Breast epithelium (tissue), 4 donors: ENCODE measurements at regions not wholly inside any gene's neighbourhood (a gene's known extent, or its start where the extent isn't known, plus 50 kb on each side); places are given as distances from the start of the nearest gene placed in this dataset.

Experiments
- DNase-seq, 2 donors: peaks; one replicate each; pipeline ENCODE4 v3.0.0-alpha.2; 2019; ENCODE audit warnings: low spot score in 2 of 2
- H3K27ac ChIP-seq, 2 donors: fragments of 200-600 bp; sonication (generic) in 1 of 2; one replicate each; pipeline ENCODE4 v1.5.1; 2016 to 2019; ENCODE audit warnings: mild to moderate bottlenecking in 1 of 2
- H3K27me3 ChIP-seq, 2 donors: fragments of 200-600 bp; sonication (generic) in 1 of 2; one replicate each; pipeline versions ENCODE4 v1.5.1 to v1.6.0; 2017 to 2019; ENCODE audit warnings: control low read depth in 1 of 2, mild to moderate bottlenecking in 1 of 2
- H3K36me3 ChIP-seq: fragments of 200-600 bp; one replicate; pipeline ENCODE4 v1.5.1; 2019
- H3K4me1 ChIP-seq, 2 donors: fragments of 200-600 bp; sonication (generic); one replicate each; pipeline ENCODE4 v1.5.1; 2016 to 2019; ENCODE audit warnings: control low read depth in 1 of 2
- H3K4me3 ChIP-seq, 3 donors: fragments of 200-600 bp; sonication (generic); 1 replicate in 2 of 3; 2 replicates in 1 of 3; pipeline ENCODE4 v1.5.1; 2016 to 2019; ENCODE audit warnings: mild to moderate bottlenecking in 3 of 3, moderate library complexity in 2 of 3
- H3K9me3 ChIP-seq, 2 donors: fragments of 200-600 bp; sonication (generic) in 1 of 2; one replicate each; pipeline ENCODE4 v1.5.1; 2016 to 2019; ENCODE audit warnings: control low read depth in 1 of 2
- CTCF ChIP-seq, 3 donors: fragments of 450-650 bp; IDR thresholded peaks; one replicate each; pipeline ENCODE4 v1.5.1; 2016 to 2017; ENCODE audit warnings: antibody characterized with exemption in 3 of 3, mild to moderate bottlenecking in 3 of 3, moderate library complexity in 3 of 3
- POLR2A ChIP-seq: fragments of 450-650 bp; IDR thresholded peaks from one replicate; pipeline ENCODE4 v1.6.1; 2016; ENCODE audit warnings: antibody characterized with exemption, mild to moderate bottlenecking, moderate library complexity
- POLR2AphosphoS5 ChIP-seq, 3 donors: sonication (generic); formaldehyde crosslinking; IDR thresholded peaks; one replicate each; pipeline ENCODE4 v1.6.1; 2017; ENCODE audit warnings: antibody characterized with exemption in 3 of 3
- intact Hi-C: fragments of 100-400 bp; cut with DNase I; formaldehyde crosslinking; loops from one replicate; pipeline ENCODE4 v1.15.1; 2023; ENCODE audit warnings: low total_unique reads

GRCh38 chr20:60837173-60837770 lies 414.8 kb upstream of the CDH4 start:
- TF ChIP-seq POLR2AphosphoS5 (IDR thresholded peaks at IDR 0.05), result no peak
- no peak for TF ChIP-seq POLR2A
- TF ChIP-seq CTCF (IDR thresholded peaks at IDR 0.05), result no peak
- intact Hi-C loops, result no loop called here
- H3K9me3 ChIP-seq, result no peaks in the 10 kb centered on the region
- no peaks in the 10 kb centered on the region for H3K27me3 ChIP-seq
- no peak overlapping the region for H3K27ac ChIP-seq
- no peak for DNase-seq
- no peaks in the 10 kb centered on the region for H3K4me1 ChIP-seq
- no peaks in the 10 kb centered on the region for H3K36me3 ChIP-seq
- no peak overlapping the region for H3K4me3 ChIP-seq

GRCh38 chr20:60838297-60838696 lies 413.8 kb upstream of the CDH4 start:
- DNase-seq, result no peak
- intact Hi-C loops, result no loop called here
- Histone ChIP-seq H3K27ac (no peak overlapping the region), H3K9me3 (no peaks in the 10 kb centered on the region), H3K27me3 (no peaks in the 10 kb centered on the region), H3K4me3 (no peak overlapping the region), H3K36me3 (no peaks in the 10 kb centered on the region), H3K4me1 (no peaks in the 10 kb centered on the region)
- TF ChIP-seq POLR2AphosphoS5 (IDR thresholded peaks at IDR 0.05) (no peak), CTCF (IDR thresholded peaks at IDR 0.05) (no peak), POLR2A (no peak)

- no peak overlapping the region for H3K4me3 ChIP-seq
- H3K36me3 ChIP-seq, result no peaks in the 10 kb centered on the region
- DNase-seq, result no peak
- H3K9me3 ChIP-seq, result no peaks in the 10 kb centered on the region
- intact Hi-C loops, result no loop called here
- no peaks in the 10 kb centered on the region for H3K4me1 ChIP-seq
- TF ChIP-seq CTCF (IDR thresholded peaks at IDR 0.05) (no peak), POLR2A (no peak), POLR2AphosphoS5 (IDR thresholded peaks at IDR 0.05) (no peak)
- H3K27me3 ChIP-seq, result no peaks in the 10 kb centered on the region
- no peak overlapping the region for H3K27ac ChIP-seq
Observed at GRCh38 chr20:60840971-60841370, 411.1 kb upstream of the CDH4 start.

GRCh38 chr20:60845146-60845545 lies 406.9 kb upstream of the CDH4 start:
- no peak for DNase-seq
- Histone ChIP-seq H3K36me3 (no peaks in the 10 kb centered on the region), H3K4me3 (no peak overlapping the region), H3K27ac (no peak overlapping the region), H3K9me3 (no peaks in the 10 kb centered on the region), H3K4me1 (no peaks in the 10 kb centered on the region), H3K27me3 (no peaks in the 10 kb centered on the region)
- intact Hi-C loops, result no loop called here
- TF ChIP-seq POLR2AphosphoS5 (IDR thresholded peaks at IDR 0.05) (no peak), POLR2A (no peak), CTCF (IDR thresholded peaks at IDR 0.05) (no peak)

GRCh38 chr20:60851826-60852704 lies 400.0 kb upstream of the CDH4 start:
- H3K27ac ChIP-seq, result no peak overlapping the region
- peaks cover 0 to 12% of the 10 kb centered on the region in 2 donors for H3K9me3 ChIP-seq
- H3K4me3 ChIP-seq, result no peak overlapping the region
- no peak for DNase-seq
- intact Hi-C loops, result no loop called here
- H3K27me3 ChIP-seq, result no peaks in the 10 kb centered on the region
- H3K4me1 ChIP-seq, result no peaks in the 10 kb centered on the region
- TF ChIP-seq CTCF (IDR thresholded peaks at IDR 0.05), result no peak
- TF ChIP-seq POLR2A, result no peak
- TF ChIP-seq POLR2AphosphoS5 (IDR thresholded peaks at IDR 0.05), result no peak
- H3K36me3 ChIP-seq, result no peaks in the 10 kb centered on the region
